A549 (cell line): ENCODE measurements at regions not wholly inside any gene's neighbourhood (a gene's known extent, or its start where the extent isn't known, plus 50 kb on each side); places are given as distances from the start of the nearest gene placed in this dataset.

Experiments
- CTCF ChIP-seq: fragments of >200 bp; sonication (Bioruptor Twin); formaldehyde crosslinking; IDR thresholded peaks from 3 replicates; pipeline ENCODE4 v1.5.1; 2016
- POLR2A ChIP-seq: IDR thresholded peaks from 2 replicates; pipeline ENCODE4 v1.6.1; 2012; ENCODE audit warnings: mild to moderate bottlenecking, low read length

- TF ChIP-seq POLR2A (no peak), CTCF (no peak)
These were observed 109.7 kb upstream of the HS6ST1 start for GRCh38 chr2:128428415-128428814.
